Caco-2 (cell line): ENCODE measurements at regions not wholly inside any gene's neighbourhood (a gene's known extent, or its start where the extent isn't known, plus 50 kb on each side); places are given as distances from the start of the nearest gene placed in this dataset.
A peak's percentile ranks its signal among the peaks of the same experiment; 100 is the strongest.

Source experiments
- BruUV-seq: library from RNA; stranded (reverse); fragments of 400-500 nt; replicated peaks from 2 replicates; lab custom pipeline; 2021; lab: Mats Ljungman, UMichigan
- CTCF ChIA-PET: fragments of 300-600 bp; sonication (Branson Sonifier 250); formaldehyde crosslinking; loops from one replicate; lab custom pipeline; 2022; ENCODE audit warnings: antibody characterized with exemption; lab: Charles Lee
- POLR2A ChIA-PET: fragments of 300-600 bp; sonication (Branson Sonifier 250); formaldehyde crosslinking; loops from one replicate; lab custom pipeline; 2022; ENCODE audit warnings: antibody characterized with exemption; lab: Charles Lee
- DNase-seq, 2 experiments: peaks; one replicate each; pipeline versions ENCODE4 v3.0.0 to v3.0.0-alpha.2; 2020 to 2022
- H3K27me3 ChIP-seq: replicated peaks from 2 replicates; pipeline ENCODE4 v1.6.0; 2011; ENCODE audit warnings: low read length; ENCODE audit not compliant: control insufficient read depth, insufficient read depth
- H3K36me3 ChIP-seq: 2 replicates; pipeline ENCODE4 v1.5.1; 2011; ENCODE audit warnings: low read length; ENCODE audit not compliant: control insufficient read depth, insufficient read depth
- H3K4me1 ChIP-seq: fragments of 250-450 bp; sonication (Bioruptor Pico); 2 replicates; pipeline ENCODE4 v1.5.1; 2020; ENCODE audit warnings: mild to moderate bottlenecking
- H3K4me3 ChIP-seq: 2 replicates; pipeline ENCODE4 v1.5.1; 2011; ENCODE audit warnings: low read depth, mild to moderate bottlenecking, control low read depth, low read length
- H3K9me3 ChIP-seq: fragments of 250-450 bp; sonication (Bioruptor Pico); 2 replicates; pipeline ENCODE4 v1.5.1; 2020; ENCODE audit warnings: mild to moderate bottlenecking, moderate library complexity
- H3K27ac Mint-ChIP-seq: one replicate; pipeline ENCODE4 v1.8.0; 2022; ENCODE audit warnings: mixed read lengths; ENCODE audit not compliant: unreplicated experiment
- H3K27me3 Mint-ChIP-seq: one replicate; pipeline ENCODE4 v1.8.0; 2022; ENCODE audit warnings: mixed read lengths; ENCODE audit not compliant: insufficient read depth, unreplicated experiment
- H3K36me3 Mint-ChIP-seq: one replicate; pipeline ENCODE4 v1.8.0; 2022; ENCODE audit warnings: mild to moderate bottlenecking, mixed read lengths; ENCODE audit not compliant: insufficient read depth, unreplicated experiment
- H3K4me1 Mint-ChIP-seq: one replicate; pipeline ENCODE4 v1.8.0; 2022; ENCODE audit warnings: low read depth, mixed read lengths; ENCODE audit not compliant: unreplicated experiment
- H3K4me3 Mint-ChIP-seq: one replicate; pipeline ENCODE4 v1.8.0; 2022; ENCODE audit warnings: mild to moderate bottlenecking, moderate library complexity, mixed read lengths; ENCODE audit not compliant: unreplicated experiment
- H3K9me3 Mint-ChIP-seq: one replicate; pipeline ENCODE4 v1.8.0; 2022; ENCODE audit warnings: mixed read lengths; ENCODE audit not compliant: unreplicated experiment
- intact Hi-C: fragments of 100-400 bp; cut with micrococcal nuclease; formaldehyde crosslinking; loops from one replicate; pipeline ENCODE4 v1.10.0; 2022; ENCODE audit not compliant: unreplicated experiment
- TF ChIP-seq, protein P1 (sequence below), 2 experiments: fragments of 200-600 bp in 1 of 2; IDR thresholded peaks; 1 replicate in 1 of 2; 2 replicates in 1 of 2; pipeline versions ENCODE4 v1.5.1 to v1.8.0; 2011 to 2022; ENCODE audit warnings: antibody characterized with exemption in 1 of 2, control low read depth in 1 of 2, inconsistent platforms in 1 of 2, low read depth in 1 of 2, low read length in 1 of 2, mild to moderate bottlenecking in 1 of 2, moderate library complexity in 1 of 2; ENCODE audit not compliant: insufficient read depth in 1 of 2, severe bottlenecking in 1 of 2, unreplicated experiment in 1 of 2

DNA sequence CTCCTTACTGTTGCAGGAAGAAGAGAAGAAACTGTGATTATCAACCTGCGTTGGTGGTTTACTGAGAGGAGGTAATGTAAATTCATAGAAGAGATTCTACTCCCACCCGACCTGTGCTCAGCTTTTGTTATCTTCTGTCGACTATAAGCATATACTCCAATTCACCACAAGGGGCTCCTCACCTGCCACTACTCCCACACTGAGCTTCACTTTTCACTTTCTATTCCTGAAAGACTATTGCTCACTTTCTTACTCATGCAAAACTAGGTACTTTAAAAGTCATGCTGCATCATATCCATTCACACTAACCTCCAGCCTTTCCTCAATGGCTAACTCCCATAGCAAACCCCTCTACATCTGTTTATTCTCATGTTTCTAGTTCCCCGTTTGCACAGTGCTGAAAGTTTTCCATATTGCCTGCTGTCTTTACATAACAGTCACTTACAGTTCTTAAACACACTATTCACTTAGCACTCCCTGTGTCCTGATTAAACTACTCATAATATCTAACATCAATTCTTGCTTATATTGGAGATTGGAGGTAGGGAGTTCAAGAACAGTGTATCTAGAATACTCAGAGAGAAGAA lies 1062.6 kb downstream of the NR2F1-AS1 start:
- no peaks in the 10 kb centered on the region for H3K4me1 Mint-ChIP-seq
- TF ChIP-seq, protein P1, sequence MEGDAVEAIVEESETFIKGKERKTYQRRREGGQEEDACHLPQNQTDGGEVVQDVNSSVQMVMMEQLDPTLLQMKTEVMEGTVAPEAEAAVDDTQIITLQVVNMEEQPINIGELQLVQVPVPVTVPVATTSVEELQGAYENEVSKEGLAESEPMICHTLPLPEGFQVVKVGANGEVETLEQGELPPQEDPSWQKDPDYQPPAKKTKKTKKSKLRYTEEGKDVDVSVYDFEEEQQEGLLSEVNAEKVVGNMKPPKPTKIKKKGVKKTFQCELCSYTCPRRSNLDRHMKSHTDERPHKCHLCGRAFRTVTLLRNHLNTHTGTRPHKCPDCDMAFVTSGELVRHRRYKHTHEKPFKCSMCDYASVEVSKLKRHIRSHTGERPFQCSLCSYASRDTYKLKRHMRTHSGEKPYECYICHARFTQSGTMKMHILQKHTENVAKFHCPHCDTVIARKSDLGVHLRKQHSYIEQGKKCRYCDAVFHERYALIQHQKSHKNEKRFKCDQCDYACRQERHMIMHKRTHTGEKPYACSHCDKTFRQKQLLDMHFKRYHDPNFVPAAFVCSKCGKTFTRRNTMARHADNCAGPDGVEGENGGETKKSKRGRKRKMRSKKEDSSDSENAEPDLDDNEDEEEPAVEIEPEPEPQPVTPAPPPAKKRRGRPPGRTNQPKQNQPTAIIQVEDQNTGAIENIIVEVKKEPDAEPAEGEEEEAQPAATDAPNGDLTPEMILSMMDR (IDR thresholded peaks at IDR 0.05; ENCODE audit: insufficient read depth in 1 of 2, low read depth in 1 of 2, low read length in 1 of 2, severe bottlenecking in 1 of 2, unreplicated experiment in 1 of 2): peak; percentile 56 to 70
- no TSS peak for BruUV-seq
- no peaks in the 10 kb centered on the region for H3K36me3 Mint-ChIP-seq
- H3K27ac Mint-ChIP-seq: no peak overlapping the region
- H3K9me3 ChIP-seq: no peaks in the 10 kb centered on the region
- no peak overlapping the region for H3K4me3 ChIP-seq
- H3K4me1 ChIP-seq: 0 out of 2 replicates have a peak, but pooled peaks cover 3% of the 10 kb centered on the region
- peak in 1 of 2 experiments; percentile 11 for DNase-seq
- no peak overlapping the region for H3K4me3 Mint-ChIP-seq
- ChIA-PET POLR2A (no interaction called here), CTCF (interaction anchor here (0.6 kb wide), 1 partner anchor 45 kb away, joined by 3 read pairs; no protein-coding TSS in a partner anchor)
- no peaks in the 10 kb centered on the region for H3K27me3 Mint-ChIP-seq
- H3K27me3 ChIP-seq: no peaks in the 10 kb centered on the region
- peaks cover 8% of the 10 kb centered on the region for H3K9me3 Mint-ChIP-seq
- H3K36me3 ChIP-seq: no peaks in the 10 kb centered on the region
- intact Hi-C loops: loop anchor here (1.0 kb wide), 1 partner anchor 320 kb away; no protein-coding TSS in a partner anchor

DNA sequence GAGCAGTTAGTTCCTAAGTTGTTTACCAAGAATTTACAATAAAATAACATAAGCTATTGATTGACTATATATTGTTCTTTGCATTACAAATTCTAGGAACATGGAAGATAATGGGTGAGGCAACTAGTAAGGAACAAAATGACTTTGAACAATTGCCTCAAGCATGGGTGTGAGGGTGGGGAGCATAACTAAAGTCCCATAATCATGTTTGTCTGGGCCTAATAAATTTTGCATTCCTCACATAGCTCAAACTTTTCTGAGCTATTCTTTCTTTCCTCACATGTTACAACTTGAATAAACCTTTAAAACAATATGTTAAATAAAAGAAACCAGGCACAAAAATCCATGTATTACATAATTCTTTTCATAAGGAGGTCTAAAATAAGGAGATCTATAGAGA lies 1066.1 kb downstream of the NR2F1-AS1 start:
- 0 out of 2 replicates have a peak, but pooled peaks cover 3% of the 10 kb centered on the region for H3K4me1 ChIP-seq
- POLR2A ChIA-PET: no interaction called here
- CTCF ChIA-PET: no interaction called here
- peaks cover 11% of the 10 kb centered on the region for H3K9me3 ChIP-seq
- no peak overlapping the region for H3K4me3 ChIP-seq
- Mint-ChIP-seq H3K27me3 (no peaks in the 10 kb centered on the region), H3K4me1 (no peaks in the 10 kb centered on the region), H3K27ac (no peak overlapping the region), H3K4me3 (no peak overlapping the region), H3K36me3 (no peaks in the 10 kb centered on the region), H3K9me3 (peaks cover 8% of the 10 kb centered on the region)
- no peaks in the 10 kb centered on the region for H3K36me3 ChIP-seq
- intact Hi-C loops: no loop called here
- TF ChIP-seq, protein P1 (IDR thresholded peaks at IDR 0.05; ENCODE audit: insufficient read depth in 1 of 2, low read depth in 1 of 2, low read length in 1 of 2, severe bottlenecking in 1 of 2, unreplicated experiment in 1 of 2): no peak
- no peak for DNase-seq
- no TSS peak for BruUV-seq
- no peaks in the 10 kb centered on the region for H3K27me3 ChIP-seq

DNA sequence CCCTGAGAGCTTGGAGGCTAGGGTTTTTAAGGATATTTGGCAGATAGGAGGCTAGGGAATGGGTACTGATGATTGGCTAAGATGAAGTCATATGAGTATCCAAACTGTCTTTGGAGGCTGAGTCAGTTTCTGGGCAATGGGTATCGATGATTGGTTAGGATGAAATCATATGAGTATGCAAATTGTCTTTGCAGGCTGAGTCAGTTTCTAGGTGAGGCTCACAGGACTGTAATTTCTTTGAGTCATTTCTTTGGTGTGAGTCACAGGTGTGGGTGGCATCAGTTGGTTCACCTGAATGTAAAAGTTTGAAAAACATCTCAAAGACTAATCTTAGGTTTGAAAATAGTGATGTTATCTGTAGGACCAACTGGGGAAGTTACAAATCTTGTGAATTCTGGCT lies 1068.0 kb downstream of the NR2F1-AS1 start:
- H3K27me3 ChIP-seq: no peaks in the 10 kb centered on the region
- no peaks in the 10 kb centered on the region for H3K36me3 ChIP-seq
- Mint-ChIP-seq H3K27ac (no peak overlapping the region), H3K4me1 (no peaks in the 10 kb centered on the region), H3K4me3 (no peak overlapping the region), H3K27me3 (no peaks in the 10 kb centered on the region), H3K36me3 (no peaks in the 10 kb centered on the region), H3K9me3 (peaks cover 19% of the 10 kb centered on the region)
- no TSS peak for BruUV-seq
- DNase-seq: no peak
- POLR2A ChIA-PET: no interaction called here
- TF ChIP-seq, protein P1 (IDR thresholded peaks at IDR 0.05; ENCODE audit: insufficient read depth in 1 of 2, low read depth in 1 of 2, low read length in 1 of 2, severe bottlenecking in 1 of 2, unreplicated experiment in 1 of 2): no peak
- 0 out of 2 replicates have a peak, but pooled peaks cover 3% of the 10 kb centered on the region for H3K4me1 ChIP-seq
- intact Hi-C loops: no loop called here
- CTCF ChIA-PET: no interaction called here
- no peak overlapping the region for H3K4me3 ChIP-seq
- peaks cover 11% of the 10 kb centered on the region for H3K9me3 ChIP-seq
